ENCODE measurements at regions not wholly inside any gene's neighbourhood (a gene's known extent, or its start where the extent isn't known, plus 50 kb on each side); places are given as distances from the start of the nearest gene placed in this dataset.

DNA sequence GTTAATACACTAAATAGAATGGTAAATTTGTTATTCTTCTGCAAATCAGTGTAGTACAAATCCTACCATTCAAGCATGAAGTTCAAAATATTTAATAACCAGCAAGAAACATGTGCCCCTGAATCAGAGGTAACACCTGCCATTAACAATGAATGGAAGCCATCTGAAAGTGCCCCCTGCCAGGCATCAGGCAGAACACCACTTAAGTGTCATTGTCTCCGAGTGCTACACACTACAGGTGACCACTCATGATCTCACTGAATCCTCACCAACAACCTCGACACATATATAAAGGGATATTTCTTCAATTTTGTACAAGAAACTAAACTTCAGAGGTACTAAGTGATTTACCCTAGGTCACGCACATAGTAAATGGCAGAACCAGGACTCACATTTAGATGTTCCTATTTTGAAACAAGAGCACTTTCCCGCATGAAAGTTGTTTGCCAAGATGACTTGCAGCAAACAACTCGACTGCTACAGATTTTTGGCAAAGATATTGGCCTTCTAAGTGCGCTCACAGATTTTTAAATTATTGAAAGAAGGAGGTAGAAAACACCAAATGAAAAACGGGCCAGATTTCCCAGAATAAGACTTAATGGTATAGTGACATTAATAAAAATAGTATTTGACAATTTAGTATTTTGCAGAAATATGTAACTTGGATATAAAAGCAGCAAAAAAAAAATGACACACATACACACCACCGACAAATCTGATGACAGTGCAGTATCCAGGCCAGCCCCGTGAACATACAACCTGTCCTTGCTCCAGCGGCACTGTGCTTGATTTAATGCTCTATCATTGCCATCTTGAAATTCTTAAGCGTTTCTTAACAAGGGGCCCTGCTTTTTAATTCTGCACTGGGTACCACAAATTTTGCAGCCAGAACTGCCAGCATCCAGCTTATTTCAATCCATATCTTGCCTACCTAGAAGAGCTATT is 274.5 kb downstream of the ALDH8A1 start:
- no peak for DNase-seq (ENCODE audit: extremely low read depth, low read depth)
- TF ChIP-seq, protein P1, sequence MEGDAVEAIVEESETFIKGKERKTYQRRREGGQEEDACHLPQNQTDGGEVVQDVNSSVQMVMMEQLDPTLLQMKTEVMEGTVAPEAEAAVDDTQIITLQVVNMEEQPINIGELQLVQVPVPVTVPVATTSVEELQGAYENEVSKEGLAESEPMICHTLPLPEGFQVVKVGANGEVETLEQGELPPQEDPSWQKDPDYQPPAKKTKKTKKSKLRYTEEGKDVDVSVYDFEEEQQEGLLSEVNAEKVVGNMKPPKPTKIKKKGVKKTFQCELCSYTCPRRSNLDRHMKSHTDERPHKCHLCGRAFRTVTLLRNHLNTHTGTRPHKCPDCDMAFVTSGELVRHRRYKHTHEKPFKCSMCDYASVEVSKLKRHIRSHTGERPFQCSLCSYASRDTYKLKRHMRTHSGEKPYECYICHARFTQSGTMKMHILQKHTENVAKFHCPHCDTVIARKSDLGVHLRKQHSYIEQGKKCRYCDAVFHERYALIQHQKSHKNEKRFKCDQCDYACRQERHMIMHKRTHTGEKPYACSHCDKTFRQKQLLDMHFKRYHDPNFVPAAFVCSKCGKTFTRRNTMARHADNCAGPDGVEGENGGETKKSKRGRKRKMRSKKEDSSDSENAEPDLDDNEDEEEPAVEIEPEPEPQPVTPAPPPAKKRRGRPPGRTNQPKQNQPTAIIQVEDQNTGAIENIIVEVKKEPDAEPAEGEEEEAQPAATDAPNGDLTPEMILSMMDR (IDR thresholded peaks at IDR 0.05; ENCODE audit: low read depth, low read length), result no peak

DNA sequence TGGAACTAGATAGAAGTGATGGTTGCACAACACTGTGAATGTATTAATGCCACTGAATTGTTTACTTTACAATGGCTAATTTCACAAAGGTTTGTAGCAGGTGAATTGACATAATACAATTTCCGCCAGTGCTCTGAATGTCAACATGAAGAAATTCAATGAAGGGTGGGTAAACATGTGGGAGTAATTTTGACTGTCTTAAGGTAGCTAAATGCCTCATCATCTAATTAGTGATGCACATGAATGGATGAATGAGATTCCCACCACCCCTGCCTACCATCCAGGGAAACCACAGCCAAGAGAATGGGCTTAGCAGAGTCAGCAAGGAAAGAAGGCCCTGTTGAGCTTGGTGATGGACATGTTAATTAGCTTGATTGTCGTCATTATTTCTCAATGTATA is 275.3 kb downstream of the ALDH8A1 start:
- DNase-seq (ENCODE audit: extremely low read depth, low read depth), result no peak
- TF ChIP-seq, protein P1 (IDR thresholded peaks at IDR 0.05; ENCODE audit: low read depth, low read length), result no peak

DNA sequence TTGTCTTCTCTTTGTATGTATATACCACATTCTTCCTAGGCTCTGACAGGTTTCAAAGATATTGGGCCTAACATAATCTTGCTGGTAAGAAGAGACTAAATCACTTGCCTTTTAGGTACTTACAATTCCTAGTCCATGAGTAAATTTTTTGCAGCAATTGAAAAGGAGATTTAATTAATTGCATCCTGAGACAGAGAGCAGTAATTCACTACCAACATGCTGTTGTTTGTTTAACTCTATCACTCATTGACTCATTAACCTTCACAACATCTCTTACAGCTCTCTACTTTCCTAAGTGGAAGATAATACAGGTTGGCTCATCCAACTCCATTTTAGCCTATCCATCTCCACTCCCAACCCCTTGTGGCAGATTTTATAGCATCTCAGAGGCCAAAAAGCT is 280.4 kb downstream of the ALDH8A1 start:
- no peak for DNase-seq (ENCODE audit: extremely low read depth, low read depth)
- TF ChIP-seq, protein P1 (IDR thresholded peaks at IDR 0.05; ENCODE audit: low read depth, low read length), result no peak

DNA sequence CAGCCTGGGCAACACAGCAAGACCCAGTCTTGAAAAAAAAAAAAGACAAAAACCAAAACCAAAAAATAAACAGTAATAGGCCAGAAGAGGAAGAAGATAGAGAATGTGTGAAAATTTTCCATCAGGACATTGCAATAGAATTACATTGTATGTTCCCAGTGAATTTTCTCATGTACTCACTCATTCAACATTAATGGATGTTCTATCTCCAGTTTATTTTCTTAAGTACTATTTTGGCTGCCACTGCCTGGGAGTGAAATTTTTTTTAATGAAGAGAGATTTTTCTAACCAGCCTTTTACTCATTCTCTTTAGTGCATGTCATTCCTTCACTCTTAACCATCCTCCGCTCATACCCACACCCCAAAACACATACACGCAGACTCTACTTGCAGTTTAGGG is 282.8 kb downstream of the ALDH8A1 start:
- TF ChIP-seq, protein P1 (IDR thresholded peaks at IDR 0.05; ENCODE audit: low read depth, low read length), result no peak
- no peak for DNase-seq (ENCODE audit: extremely low read depth, low read depth)

DNA sequence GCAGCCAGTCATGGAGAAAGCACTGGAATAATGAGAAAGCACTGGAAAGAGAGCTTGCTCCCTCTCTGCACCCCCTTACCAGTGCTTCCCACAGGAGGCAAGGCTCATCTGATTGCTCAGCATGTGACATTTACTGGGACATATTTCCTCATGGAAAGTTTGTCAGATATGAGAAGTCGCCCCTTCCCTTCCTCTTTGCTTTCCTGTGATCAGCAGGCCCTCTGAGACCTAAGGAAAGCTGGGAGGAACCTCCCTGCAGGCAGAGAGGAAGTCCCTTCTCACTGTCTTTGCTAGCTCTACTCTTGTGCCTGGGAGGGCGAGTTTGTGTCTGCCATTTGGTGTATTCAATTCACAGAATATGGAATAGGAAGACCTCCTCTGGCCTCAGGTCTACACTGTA is 283.8 kb downstream of the ALDH8A1 start:
- no peak for DNase-seq (ENCODE audit: extremely low read depth, low read depth)
- TF ChIP-seq, protein P1 (IDR thresholded peaks at IDR 0.05; ENCODE audit: low read depth, low read length), result no peak

DNA sequence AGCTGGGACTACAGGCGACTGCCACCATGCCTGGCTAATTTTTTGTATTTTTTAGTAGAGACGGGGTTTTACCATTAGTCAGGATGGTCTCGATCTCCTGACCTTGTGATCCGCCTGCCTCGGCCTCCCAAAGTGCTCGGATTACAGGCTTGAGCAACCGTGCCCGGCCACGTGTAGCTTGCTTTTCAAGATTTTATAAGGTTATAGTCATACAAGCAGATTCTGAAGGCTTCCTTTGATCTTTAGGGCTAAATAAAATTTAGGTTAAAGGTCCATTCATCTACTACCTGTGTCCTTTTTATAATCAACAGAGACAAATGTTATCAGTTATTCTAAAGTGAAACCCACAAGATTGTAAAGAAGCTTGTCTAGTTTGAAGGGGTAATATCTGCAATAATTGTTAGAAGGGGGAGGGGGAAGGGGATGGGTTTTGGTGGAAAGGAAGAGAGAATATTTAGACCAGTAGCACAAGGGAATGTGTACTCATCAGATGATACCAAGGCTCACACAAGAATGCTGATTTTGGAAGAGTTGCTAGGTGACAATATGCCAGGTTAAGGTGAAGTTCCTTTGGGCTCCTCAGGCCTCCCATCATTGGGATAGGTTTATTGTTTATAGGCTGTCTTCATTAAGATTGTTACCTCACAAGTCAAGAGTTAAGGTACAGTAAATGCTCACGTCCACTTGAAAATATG is 284.7 kb downstream of the ALDH8A1 start:
- TF ChIP-seq, protein P1 (IDR thresholded peaks at IDR 0.05; ENCODE audit: low read depth, low read length), result no peak
- no peak for DNase-seq (ENCODE audit: extremely low read depth, low read depth)

Data from AG09319 (cell line).